Renal cortical epithelial cell (primary cell): ENCODE measurements at regions not wholly inside any gene's neighbourhood (a gene's known extent, or its start where the extent isn't known, plus 50 kb on each side); places are given as distances from the start of the nearest gene placed in this dataset.

Experiments used
- DNase-seq: peaks from one replicate; pipeline ENCODE4 v3.0.0-alpha.2; 2011; ENCODE audit warnings: low read depth

DNA sequence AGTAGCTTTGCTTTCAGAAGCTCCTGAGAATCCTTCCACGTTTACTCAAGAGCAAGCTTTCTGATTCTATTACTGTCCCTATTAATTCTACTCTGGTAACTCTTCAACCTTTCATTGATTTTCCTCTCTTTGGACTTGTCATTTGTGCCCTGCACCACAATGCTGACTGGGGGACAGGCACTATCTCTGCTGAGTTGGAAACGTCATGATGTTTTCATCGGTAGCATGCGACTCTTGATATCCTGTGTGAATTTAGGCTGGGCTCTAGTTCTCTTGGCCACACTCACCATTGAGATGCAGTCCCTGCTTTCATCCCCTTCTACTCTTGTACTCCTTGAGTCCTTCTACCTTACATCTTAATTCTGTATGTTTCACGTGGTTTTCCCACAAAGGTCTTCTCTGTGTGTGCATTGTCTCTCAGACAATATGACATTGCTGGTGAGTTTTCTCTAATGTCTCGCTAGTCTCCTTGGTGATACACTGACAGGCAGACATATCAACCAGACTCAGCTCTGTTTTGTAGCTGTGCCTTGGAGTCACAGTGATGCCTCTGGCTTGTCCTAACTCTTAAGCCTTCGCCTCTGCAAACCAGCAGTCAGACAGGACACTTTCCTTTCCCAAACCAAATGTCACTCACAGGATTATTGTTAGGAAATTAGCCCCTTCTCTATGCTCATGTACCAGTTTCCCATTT is 223.6 kb upstream of the ADGRL2 start:
- no peak for DNase-seq

DNA sequence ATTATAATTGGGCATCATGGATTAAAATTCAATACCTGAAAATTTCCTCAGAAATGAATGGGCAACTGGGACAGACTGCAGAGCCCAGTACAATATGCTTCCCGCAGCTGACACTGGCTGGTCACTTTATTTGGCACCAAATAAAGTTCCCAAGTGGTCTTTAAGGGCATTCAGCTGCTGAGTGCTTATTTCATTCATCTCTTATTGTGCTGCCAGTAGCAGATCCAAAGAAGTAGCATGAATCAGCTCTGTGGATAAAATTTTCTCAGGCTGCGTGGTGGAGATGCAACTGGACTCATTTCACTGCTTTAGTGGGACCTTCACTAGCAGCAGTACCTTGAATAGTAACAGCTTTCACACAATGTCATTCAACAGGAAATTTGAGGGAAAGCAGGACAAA is 226.3 kb upstream of the ADGRL2 start:
- no peak for DNase-seq

DNA sequence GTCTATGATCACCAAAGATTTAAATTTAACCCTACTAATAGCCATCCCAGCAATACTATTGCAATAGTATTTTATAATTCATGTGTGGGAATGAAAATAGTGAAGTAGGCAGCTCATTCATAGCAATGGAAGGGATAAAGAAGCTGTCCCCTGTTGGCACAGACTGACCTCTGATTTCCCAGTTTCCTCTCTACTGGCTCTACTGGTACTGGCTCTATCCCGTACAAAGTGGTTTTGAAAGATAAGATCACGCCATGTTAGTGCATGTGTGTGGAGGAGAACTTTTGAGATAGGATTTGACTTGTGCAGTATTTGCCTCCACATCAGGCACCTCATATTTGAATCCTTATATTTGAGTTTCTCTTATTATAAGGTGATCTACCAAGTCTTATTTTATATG is 227.3 kb upstream of the ADGRL2 start:
- DNase-seq = no peak

DNA sequence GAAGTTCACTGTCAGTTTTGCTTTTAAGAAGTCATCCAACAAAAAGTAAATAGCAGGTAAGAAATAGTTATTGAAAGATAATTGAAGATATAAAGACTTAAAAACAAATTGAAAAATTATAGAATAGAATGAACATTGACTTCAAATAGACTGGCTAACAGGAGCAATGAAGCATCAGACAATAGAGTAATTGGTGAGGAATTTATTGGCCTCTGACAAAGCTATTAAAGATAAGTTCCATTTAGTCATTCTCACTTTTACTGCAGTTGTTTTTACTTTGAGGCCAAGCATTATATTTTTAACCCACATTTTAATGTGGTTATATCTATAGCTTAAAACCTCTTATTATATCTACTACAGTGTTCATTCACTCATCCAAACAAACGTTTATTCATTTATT is 228.8 kb upstream of the ADGRL2 start:
- peak; percentile 39 for DNase-seq

DNA sequence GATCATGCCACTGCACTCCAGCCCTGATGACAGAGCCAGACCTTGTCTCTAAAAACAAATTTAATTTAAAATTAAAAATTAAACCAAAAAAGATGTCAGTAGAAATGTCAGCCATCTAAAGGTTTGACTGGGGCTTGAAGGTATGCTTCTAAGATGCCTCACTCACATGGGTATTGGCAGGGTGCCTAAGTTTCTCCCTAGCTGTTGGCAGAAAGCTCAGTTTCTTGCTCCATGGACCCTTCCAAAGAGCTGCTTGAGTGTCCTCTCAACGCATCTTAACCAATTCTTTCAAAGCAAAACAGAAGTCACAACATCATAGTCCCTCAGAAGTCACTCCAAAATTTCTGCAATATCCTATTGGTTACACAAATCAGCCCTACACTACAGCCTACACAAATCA is 231.0 kb upstream of the ADGRL2 start:
- no peak for DNase-seq

DNA sequence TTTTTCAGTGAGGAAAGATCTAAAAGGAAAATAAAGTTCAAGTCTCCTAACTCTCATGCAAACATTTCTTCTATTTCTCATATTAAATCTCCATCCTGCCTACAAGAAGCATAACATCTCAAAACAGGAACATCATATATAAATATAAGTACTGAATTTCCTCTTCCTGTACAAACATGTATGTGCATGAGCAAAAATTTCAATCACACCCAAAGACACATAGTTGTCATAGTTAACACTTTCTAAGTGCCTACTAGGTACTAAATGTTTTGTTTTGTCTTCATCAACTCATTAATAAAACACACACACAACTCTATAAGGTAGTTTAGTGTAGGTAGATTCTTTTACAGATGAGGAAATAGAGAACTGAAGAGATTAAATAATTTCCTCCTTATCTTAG is 237.1 kb upstream of the ADGRL2 start:
- no peak for DNase-seq

DNA sequence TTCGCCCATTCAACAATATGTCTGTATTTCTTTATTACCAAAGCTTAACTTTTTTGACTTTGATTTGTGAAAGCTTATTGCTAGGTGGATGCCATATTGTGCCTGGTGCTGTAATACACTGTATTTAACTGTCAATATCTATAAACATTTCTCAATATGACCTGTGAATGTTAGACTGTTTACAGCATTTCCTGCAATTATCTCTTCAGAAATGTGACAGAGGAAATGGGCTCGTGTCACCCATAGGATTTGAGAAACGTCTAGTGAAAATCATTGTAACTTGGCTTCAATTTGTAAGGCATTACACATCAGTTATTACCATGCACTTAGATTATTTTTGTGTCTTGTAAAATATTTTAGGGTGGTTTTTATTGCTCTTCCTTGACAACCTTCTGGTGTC is 237.8 kb upstream of the ADGRL2 start:
- DNase-seq = no peak

DNA sequence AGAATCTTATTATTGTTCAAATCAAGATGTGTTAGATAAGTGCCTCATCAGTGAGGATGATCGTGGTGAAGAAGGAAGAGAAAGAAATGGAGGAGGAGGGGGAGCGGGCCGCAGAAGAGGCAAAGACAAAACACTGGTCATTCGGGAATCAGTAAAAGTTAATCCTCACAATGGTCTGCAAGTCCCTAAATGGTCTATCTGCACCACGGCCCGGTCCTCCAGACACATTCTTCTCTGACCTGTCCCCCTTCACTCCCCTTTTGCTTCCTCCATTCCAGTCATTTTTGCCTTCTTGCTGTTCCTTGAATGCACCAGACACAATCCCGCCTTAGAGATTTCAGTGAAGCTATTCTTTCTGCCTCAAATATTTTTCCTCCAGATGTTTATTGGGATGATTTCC is 240.1 kb upstream of the ADGRL2 start:
- DNase-seq = no peak

DNA sequence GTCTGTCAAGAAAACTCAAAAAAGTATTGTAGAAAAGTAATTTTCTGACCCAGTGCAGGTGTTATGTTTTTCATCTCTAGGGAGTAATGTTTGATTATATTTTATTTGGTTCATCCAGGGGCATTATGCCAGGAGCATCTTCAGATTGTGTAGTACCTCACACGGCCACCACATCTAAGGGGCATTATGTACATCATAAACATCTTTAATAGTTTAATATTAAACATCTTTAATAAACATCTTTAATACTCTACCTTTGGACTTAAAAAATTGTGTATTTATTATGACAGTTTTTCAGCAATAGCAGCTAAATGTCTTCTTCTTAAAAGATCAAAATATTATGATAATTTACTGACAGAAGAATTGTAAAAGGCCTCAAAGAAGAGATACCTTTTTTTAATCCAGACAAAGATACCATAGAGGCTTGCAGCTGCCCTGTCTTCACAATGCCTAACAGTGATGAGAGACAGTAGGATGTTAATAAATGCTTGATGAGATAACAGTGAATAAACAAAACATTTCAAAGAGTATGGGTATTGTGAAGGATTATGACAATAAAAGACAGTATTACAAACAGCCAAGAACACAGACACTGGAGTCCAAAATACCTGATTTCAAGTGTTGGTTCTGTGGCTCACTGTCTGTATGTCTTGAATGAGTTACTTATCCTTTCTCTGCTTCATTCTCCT is 240.9 kb upstream of the ADGRL2 start:
- no peak for DNase-seq

DNA sequence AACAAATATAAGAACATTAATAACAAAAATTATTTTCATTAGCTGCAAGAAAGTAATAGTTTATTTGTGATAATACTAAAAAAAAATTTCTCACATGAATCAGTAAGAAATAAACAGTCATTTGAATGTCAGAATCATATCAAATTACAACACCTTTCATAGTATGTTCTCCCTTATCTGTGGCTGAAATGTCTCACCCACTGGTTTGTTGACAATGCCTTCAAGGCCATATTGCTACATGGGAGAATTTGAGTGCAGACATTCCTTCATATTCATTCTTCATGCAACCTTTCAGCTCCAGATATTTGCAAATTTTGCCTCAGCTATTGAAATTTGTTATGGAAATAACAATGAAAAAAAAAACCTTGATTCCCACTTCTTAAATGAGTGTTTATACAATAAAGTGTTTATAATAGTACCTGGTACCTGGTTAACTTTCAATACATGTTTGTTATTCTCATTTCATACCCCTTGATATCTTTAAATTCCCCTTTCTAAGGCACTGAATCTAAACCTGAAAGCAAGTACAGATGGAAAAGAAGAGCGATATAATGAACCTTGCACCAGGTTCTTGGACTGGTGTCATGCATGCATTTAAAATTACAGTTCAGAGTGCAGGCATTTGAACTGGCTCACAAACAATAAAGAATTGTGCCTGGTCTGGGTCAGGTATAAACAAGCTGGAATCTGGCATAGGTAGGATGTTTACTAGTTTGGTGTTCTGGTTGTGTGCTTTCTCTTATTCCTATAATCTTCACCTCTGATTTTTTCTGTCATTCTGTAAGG is 242.2 kb upstream of the ADGRL2 start:
- DNase-seq = no peak

DNA sequence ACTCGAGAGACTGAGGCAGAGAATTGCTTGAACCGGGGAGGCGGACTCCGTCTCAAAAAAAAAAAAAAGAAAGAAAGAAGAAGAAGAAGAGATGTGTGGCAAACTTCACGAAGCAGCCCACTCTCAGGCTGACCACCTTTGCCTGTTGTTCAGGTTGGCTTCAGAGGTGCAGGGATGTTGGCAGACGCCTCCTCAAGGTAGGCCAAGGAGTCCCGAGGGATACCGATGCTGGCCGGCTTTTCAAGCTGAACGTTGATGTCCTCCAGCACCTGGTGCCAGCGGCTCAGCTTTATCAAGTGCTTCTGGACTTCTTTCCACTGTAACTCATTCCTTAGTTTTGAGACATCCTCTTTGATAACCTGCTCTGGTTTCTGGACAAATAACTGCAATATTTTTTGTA is 243.8 kb upstream of the ADGRL2 start:
- DNase-seq = no peak

DNA sequence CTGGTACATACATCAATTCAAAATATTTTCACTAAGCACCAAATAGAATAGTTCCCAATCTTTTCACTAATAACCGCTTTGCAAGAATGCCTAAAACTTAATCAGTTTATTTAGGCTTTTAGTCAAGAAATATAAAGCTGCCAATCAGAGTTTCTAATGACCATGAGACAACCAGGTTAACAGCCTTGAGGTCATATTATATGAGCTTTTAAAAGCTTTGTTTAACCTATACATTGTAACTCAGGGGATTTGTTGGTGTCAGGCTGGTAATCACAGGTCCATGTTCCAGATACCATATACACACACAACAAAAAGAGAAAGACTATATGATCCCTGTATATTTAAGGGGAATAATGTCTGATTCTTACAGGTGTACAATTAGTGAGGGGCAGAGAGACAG is 246.2 kb upstream of the ADGRL2 start:
- no peak for DNase-seq

DNA sequence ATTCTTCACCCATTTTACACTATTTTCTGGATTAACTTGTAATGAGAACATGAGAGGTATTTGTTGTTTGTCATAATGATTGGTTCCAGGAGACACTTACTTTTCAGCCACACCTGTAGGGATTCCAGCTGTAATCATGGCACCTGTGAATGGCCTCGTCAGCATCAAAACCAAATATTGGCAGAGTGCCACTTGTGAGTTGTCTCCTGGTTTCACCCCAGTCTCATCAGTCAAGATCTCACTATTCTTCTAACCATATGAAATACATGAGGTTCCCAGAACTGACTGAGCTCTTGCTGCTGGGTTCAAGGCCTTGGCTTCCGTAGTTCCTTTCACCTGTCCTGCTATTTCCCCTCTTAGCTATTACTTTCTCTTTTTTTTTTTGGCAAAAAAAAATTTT is 246.6 kb upstream of the ADGRL2 start:
- DNase-seq = no peak

DNA sequence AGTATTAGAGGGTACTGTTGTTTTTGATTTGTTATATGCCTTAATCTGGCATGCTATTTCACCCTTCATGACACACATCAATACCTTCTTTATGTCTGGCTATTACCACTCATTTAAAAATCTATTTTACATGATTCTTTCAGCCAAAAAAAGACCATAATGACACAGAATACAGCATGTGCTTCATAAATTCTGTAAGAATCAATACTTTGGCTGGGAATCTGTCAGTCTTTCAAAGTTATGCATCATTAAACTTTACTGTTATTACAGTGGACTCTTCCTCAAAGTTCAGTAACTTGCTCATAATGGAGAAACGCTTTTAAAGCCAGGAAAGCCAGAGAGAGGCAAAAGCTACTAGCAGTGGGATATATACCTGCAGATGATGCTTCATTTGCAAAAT is 247.2 kb upstream of the ADGRL2 start:
- peak; percentile 15 for DNase-seq

DNA sequence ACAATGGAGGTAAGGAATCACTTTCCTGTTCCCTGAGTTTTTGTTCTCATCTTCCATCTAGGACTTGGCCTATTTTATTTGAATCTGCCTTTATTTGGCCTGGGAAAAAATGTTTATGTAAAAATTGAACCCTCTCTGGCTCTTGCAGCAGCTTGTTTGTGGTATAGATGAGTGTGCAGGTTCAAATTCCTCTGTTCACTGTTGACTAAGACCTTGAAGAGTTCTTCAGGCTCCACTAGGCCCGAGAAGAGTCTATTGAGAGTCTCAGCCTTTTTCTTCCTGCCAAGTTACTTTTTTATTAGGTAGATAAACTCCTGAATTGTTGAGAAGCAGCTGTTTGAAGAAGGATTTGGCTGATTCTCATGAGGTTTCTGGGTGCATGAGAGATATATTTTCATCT is 248.8 kb upstream of the ADGRL2 start:
- peak; percentile 48 for DNase-seq

DNA sequence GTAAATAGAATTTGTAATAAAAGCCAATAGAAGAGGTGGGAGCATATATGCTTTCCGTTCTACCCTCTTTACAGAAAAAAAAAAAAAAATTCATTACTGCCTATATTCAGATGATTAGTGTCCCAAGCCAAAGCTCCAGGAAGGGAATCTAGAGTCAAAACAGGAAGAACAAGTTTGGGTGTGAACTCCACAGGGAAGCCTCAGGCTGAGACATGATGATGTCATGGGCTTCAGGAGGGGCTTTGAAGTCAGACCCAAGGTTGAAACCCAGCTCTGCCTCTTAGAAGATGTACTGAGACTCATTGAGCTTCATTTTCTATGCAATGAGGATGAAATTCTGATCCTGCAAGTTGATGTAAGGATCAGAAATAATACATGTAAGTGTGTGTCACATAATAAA is 250.0 kb upstream of the ADGRL2 start:
- peak; percentile 16 for DNase-seq

DNA sequence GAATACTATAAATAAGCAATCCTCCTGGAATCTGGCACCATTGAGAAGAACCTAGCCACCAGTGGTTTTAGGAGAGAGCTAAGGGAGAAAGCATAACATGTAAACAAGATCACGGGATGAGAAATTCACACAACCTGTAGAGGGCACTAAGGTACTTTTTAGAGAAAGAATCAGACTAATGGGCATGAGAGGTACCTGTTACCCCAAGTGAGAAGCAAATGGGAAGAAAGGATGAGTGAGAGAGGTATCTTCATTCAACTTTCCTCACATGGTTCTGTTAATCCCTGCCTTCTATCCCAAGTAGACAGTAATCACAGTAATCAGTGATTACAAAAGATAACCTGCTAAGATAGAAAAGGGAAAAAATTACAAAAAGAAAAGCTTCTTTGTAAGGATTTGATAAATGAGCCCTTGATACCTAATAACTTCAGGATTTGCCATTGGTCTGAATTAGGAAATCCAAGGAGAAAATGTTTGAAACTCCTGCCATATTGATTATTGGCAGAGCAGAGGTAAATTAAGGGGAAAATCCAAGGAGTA is 251.1 kb upstream of the ADGRL2 start:
- DNase-seq = peak; percentile 69

DNA sequence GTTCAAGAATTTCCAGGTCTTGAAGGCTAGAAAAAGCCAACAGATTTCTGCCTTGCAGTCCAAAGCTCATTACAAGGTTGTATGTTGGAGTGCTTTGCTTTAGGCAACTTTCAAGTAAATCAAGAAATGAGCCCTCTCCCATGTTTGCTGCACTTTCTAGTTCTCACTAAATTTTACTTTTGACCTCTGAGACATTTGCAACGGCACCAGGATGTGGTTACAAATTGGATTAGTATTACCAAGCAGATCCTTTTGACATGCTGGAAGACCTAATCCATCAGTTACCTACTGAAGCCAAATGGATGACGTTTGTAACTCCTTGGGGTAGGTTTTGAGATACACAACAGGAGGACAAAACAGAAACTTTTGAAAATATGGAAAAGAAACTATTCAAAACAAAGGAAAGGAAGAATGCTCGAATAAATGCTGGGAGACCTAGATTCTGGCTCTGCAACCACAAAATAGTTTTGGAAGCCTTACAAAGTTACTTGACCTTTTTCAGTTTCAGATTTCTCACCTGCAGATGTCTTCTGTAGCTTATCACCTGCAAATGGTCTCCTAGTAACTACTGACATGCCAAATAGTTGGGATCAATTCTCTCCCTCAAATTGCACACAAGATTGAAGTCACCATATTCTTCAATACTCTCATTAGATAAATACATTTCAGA is 251.7 kb upstream of the ADGRL2 start:
- no peak for DNase-seq

DNA sequence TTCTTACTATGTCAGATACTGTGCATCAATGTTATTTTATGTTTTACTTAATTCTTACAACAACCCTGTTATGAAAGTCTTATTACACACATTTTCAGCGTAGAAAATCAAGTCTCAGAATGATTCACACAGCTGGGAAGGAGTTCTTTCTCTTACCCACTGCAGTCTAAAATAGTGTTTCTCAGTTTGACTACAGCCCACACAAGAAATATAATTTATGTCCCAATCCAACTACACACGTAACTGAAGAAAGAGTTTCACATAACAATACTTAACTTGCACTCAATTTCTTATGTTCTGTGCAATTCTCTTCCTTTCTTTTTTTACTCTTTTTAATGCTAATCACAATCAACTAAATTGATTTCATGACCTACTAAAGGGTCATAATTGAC is 252.8 kb upstream of the ADGRL2 start:
- no peak for DNase-seq

DNA sequence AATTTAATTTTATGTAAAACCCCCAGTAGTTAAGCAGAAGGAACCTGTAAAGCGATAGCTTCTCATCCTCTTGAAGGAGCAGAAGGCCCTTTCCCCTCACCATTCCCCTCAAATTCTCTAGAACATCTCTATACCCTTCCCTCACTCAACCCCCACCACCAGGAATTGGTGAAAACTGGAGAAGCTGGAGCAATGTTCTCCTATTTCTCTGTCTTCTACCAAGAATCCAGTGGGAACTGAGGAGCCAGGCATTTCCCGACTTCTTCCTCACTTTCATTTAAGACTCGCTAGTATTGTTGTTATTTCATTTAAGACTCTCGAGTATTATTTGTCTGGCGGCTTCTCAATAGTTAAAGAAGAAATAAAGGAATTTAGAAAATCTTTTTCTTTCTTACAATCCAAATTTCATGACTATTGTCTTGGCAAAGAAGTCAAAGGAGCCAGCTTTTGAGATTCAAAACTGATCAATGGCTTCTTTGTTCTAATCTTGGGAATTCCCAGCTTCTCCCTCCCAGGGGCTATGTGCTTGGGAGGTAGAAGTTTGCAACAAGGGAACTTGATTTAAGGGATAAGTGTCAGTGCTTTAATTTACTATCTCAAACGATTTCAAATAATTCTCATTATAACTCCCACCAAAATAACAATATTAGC is 253.3 kb upstream of the ADGRL2 start:
- no peak for DNase-seq

DNA sequence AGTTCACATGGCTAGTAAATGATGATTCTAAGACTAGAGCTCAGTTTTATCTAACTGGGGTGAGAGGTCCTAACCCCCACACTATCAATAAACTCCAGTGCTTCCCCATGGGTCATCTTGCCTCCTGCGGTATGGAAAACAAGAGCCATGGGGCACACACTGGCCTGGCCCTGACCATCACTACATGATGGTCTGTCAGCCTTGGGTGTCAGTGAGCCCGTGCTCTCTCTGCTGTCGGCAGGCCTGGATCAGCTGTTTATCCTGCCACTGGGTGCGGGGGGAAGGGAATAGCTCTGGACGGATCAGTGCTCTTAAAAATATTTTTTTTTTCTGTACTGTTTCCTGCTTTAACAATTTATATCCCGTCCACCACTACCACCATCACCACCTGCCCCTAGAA is 255.0 kb upstream of the ADGRL2 start:
- DNase-seq = no peak

DNA sequence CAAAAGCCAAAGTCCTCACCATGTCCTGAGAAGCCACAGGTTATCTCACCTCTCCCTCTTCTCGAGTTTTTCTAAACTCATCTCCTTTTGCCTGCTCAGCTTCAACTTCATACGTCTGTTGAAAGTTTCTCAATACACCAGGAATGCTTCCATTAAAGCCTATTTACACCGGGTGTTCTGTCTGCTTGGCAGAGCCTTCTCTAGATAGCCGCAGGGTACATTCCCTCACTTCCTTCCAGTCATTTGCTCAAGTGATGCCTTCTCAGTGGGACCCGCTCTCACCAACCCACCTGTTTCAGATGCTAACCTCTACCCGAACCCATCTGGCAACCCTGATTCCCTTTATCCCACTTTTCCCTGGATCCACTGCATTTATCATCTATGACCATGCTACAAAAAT is 257.0 kb upstream of the ADGRL2 start:
- DNase-seq = no peak
